Esophagus muscularis mucosa (tissue), 3 donors: ENCODE measurements at regions not wholly inside any gene's neighbourhood (a gene's known extent, or its start where the extent isn't known, plus 50 kb on each side); places are given as distances from the start of the nearest gene placed in this dataset.

Experiments used
- POLR2A ChIP-seq: fragments of 450-650 bp; IDR thresholded peaks from one replicate; pipeline ENCODE4 v1.6.1; 2017; ENCODE audit warnings: antibody characterized with exemption, moderate library complexity, mild to moderate bottlenecking, low read depth
- TF ChIP-seq, protein P1 (sequence below), 3 experiments: fragments of 200-600 bp in 2 of 3; fragments of 450-650 bp in 1 of 3; sonication (generic) in 2 of 3; IDR thresholded peaks; one replicate each; pipeline ENCODE4 v1.5.1; 2017 to 2019; ENCODE audit warnings: antibody characterized with exemption in 3 of 3, mild to moderate bottlenecking in 2 of 3, moderate library complexity in 1 of 3

DNA sequence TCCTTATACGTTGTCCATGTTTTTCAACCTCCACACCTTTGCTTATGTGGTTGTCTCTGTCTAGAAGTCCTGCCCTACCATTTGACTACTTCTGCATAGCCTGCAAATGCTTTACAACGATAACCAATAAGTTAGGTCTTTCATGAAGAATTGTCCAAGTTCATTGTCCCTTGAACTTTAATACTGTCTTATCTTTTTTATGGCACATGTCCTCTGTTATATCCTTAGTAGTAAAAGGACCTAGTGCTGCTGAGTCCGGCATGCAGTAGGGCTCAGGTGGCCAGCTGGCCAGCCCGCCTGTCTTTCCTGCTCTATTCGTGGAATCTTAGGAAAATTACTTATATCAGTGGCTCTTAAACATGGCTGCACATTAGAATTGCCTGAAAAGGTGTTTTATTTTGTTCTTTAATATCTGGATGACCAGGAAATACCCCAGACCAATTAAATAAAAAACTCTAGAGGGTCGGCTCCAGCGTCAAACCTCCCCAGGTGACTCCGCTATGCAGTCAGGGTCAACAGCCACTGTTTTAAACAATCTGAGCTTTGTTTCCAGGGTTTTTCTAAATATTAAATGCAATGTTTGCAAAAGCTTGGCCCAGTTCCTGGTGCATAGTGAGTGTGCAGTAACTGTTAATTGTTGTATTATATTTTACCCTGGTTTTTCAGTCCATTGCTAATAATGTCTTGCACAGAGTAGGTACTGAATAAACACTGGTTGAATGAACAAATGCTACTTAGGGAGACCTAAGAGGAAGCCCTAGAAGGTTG lies 64.6 kb upstream of the SESN3 start:
- TF ChIP-seq, protein P1, sequence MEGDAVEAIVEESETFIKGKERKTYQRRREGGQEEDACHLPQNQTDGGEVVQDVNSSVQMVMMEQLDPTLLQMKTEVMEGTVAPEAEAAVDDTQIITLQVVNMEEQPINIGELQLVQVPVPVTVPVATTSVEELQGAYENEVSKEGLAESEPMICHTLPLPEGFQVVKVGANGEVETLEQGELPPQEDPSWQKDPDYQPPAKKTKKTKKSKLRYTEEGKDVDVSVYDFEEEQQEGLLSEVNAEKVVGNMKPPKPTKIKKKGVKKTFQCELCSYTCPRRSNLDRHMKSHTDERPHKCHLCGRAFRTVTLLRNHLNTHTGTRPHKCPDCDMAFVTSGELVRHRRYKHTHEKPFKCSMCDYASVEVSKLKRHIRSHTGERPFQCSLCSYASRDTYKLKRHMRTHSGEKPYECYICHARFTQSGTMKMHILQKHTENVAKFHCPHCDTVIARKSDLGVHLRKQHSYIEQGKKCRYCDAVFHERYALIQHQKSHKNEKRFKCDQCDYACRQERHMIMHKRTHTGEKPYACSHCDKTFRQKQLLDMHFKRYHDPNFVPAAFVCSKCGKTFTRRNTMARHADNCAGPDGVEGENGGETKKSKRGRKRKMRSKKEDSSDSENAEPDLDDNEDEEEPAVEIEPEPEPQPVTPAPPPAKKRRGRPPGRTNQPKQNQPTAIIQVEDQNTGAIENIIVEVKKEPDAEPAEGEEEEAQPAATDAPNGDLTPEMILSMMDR (IDR thresholded peaks at IDR 0.05) = no peak
- TF ChIP-seq POLR2A = no peak
